NB4 (cell line): ENCODE measurements at regions not wholly inside any gene's neighbourhood (a gene's known extent, or its start where the extent isn't known, plus 50 kb on each side); places are given as distances from the start of the nearest gene placed in this dataset.

ENCODE experiments used
- DNase-seq: peaks from one replicate; pipeline ENCODE4 v3.0.0; 2010; ENCODE audit warnings: low read depth
- H3K4me3 ChIP-seq: one replicate; pipeline ENCODE4 v1.5.1; 2011; ENCODE audit warnings: mild to moderate bottlenecking, low read depth, low read length, moderate library complexity
- CTCF ChIP-seq: IDR thresholded peaks from one replicate; pipeline ENCODE4 v1.5.1; 2012; ENCODE audit warnings: low read depth, low read length
- MAX ChIP-seq: IDR thresholded peaks from 2 replicates; pipeline ENCODE4 v1.6.1; 2011; ENCODE audit warnings: low read depth, low read length
- MYC ChIP-seq: IDR thresholded peaks from 2 replicates; pipeline ENCODE4 v1.6.1; 2011; ENCODE audit warnings: low read depth, low read length
- POLR2A ChIP-seq: IDR thresholded peaks from 2 replicates; pipeline ENCODE4 v1.6.1; 2011; ENCODE audit warnings: mild to moderate bottlenecking; ENCODE audit not compliant: insufficient read length; ENCODE audit errors: extremely low read depth

GRCh38 chr9:86644675-86645034, 290.4 kb upstream of the TUT7 start:
- DNase-seq: no peak
- H3K4me3 ChIP-seq: no peak overlapping the region
- TF ChIP-seq MAX (no peak), MYC (no peak), POLR2A (no peak), CTCF (no peak)

GRCh38 chr9:86643946-86644674, 289.9 kb upstream of the TUT7 start:
- DNase-seq: no peak
- H3K4me3 ChIP-seq: no peak overlapping the region
- no peak for TF ChIP-seq MAX
- no peak for TF ChIP-seq CTCF
- no peak for TF ChIP-seq POLR2A
- no peak for TF ChIP-seq MYC

GRCh38 chr9:86642721-86643120, 288.5 kb upstream of the TUT7 start:
- TF ChIP-seq MAX (no peak), MYC (no peak), POLR2A (no peak), CTCF (no peak)

GRCh38 chr9:86641970-86642369, 287.8 kb upstream of the TUT7 start:
- no peak for TF ChIP-seq MYC
- TF ChIP-seq MAX: no peak
- no peak for TF ChIP-seq POLR2A
- no peak for TF ChIP-seq CTCF
- no peak for DNase-seq

More at GRCh38 chr9:86642721-86643120, 288.5 kb upstream of the TUT7 start:
- no peak overlapping the region for H3K4me3 ChIP-seq
- no peak for DNase-seq

GRCh38 chr9:86639899-86640379, 285.7 kb upstream of the TUT7 start:
- no peak for DNase-seq
- no peak for TF ChIP-seq POLR2A
- TF ChIP-seq MYC: no peak
- TF ChIP-seq MAX: no peak
- no peak for TF ChIP-seq CTCF
- H3K4me3 ChIP-seq: no peak overlapping the region

More at GRCh38 chr9:86641970-86642369, 287.8 kb upstream of the TUT7 start:
- H3K4me3 ChIP-seq: no peak overlapping the region

- no peak for TF ChIP-seq POLR2A
- TF ChIP-seq MYC: no peak
- no peak for TF ChIP-seq CTCF
- TF ChIP-seq MAX: no peak
- no peak overlapping the region for H3K4me3 ChIP-seq
- no peak for DNase-seq
Observed at GRCh38 chr9:86639287-86639686, 285.1 kb upstream of the TUT7 start.
